Upper lobe of right lung (tissue), 1 donor: ENCODE measurements at regions not wholly inside any gene's neighbourhood (a gene's known extent, or its start where the extent isn't known, plus 50 kb on each side); places are given as distances from the start of the nearest gene placed in this dataset.

ENCODE experiments used
- ATAC-seq: fragments of 200-7000 bp; cut with Tn5 transposase; one replicate; pipeline ENCODE4 v1.9.1; 2020; ENCODE audit warnings: mild to moderate bottlenecking, moderate library complexity
- DNase-seq: peaks from one replicate; pipeline ENCODE4 v3.0.0-alpha.2; 2020
- H3K27ac ChIP-seq: fragments of 200-600 bp; one replicate; pipeline ENCODE4 v1.8.0; 2022
- H3K27me3 ChIP-seq: fragments of 200-600 bp; one replicate; pipeline ENCODE4 v1.8.0; 2022; ENCODE audit warnings: mild to moderate bottlenecking
- H3K36me3 ChIP-seq: fragments of 200-600 bp; one replicate; pipeline ENCODE4 v1.8.0; 2022
- H3K4me1 ChIP-seq: fragments of 200-600 bp; one replicate; pipeline ENCODE4 v1.8.0; 2022
- H3K4me3 ChIP-seq: fragments of 200-600 bp; one replicate; pipeline ENCODE4 v1.8.0; 2022; ENCODE audit warnings: mild to moderate bottlenecking
- H3K9me3 ChIP-seq: fragments of 200-600 bp; one replicate; pipeline ENCODE4 v1.8.0; 2022
- CTCF ChIP-seq: fragments of 200-600 bp; IDR thresholded peaks from one replicate; pipeline ENCODE4 v1.8.0; 2022; ENCODE audit warnings: antibody characterized with exemption
- intact Hi-C: fragments of 100-400 bp; cut with DNase I; formaldehyde crosslinking; loops from one replicate; pipeline ENCODE4 v1.11.0; 2022
- donor health status: DM: no; HTN: yes; CAD: no; lungs with severe emphysema.

- intact Hi-C loops = no loop called here
- Histone ChIP-seq H3K4me3 (no peak overlapping the region), H3K9me3 (no peaks in the 10 kb centered on the region), H3K27ac (no peak overlapping the region), H3K36me3 (no peaks in the 10 kb centered on the region), H3K4me1 (no peaks in the 10 kb centered on the region), H3K27me3 (no peaks in the 10 kb centered on the region)
- ATAC-seq = no peak
- DNase-seq = no peak
- TF ChIP-seq CTCF = no peak
Observed at GRCh38 chr4:133982533-133983224, 218.9 kb downstream of the PABPC4L start.

GRCh38 chr4:133981327-133981726 lies 220.3 kb downstream of the PABPC4L start:
- Histone ChIP-seq H3K4me3 (no peak overlapping the region), H3K36me3 (no peaks in the 10 kb centered on the region), H3K27me3 (no peaks in the 10 kb centered on the region), H3K27ac (no peak overlapping the region), H3K4me1 (no peaks in the 10 kb centered on the region), H3K9me3 (no peaks in the 10 kb centered on the region)
- no peak for DNase-seq
- TF ChIP-seq CTCF = no peak
- intact Hi-C loops = no loop called here
- no peak for ATAC-seq

- Histone ChIP-seq H3K4me1 (no peaks in the 10 kb centered on the region), H3K27me3 (no peaks in the 10 kb centered on the region), H3K27ac (no peak overlapping the region), H3K36me3 (no peaks in the 10 kb centered on the region), H3K9me3 (no peaks in the 10 kb centered on the region), H3K4me3 (no peak overlapping the region)
- intact Hi-C loops = no loop called here
- DNase-seq = no peak
- TF ChIP-seq CTCF = no peak
- ATAC-seq = no peak
Observed at GRCh38 chr4:133972586-133972985, 229.0 kb downstream of the PABPC4L start.

GRCh38 chr4:133969202-133969848 lies 232.3 kb downstream of the PABPC4L start:
- TF ChIP-seq CTCF = no peak
- ATAC-seq = no peak

GRCh38 chr4:133968174-133968573 lies 233.4 kb downstream of the PABPC4L start:
- TF ChIP-seq CTCF = no peak
- H3K36me3 ChIP-seq = no peaks in the 10 kb centered on the region
- ATAC-seq = no peak
- no peaks in the 10 kb centered on the region for H3K27me3 ChIP-seq
- no peaks in the 10 kb centered on the region for H3K4me1 ChIP-seq
- H3K27ac ChIP-seq = no peak overlapping the region
- H3K4me3 ChIP-seq = no peak overlapping the region
- intact Hi-C loops = no loop called here
- no peak for DNase-seq
- H3K9me3 ChIP-seq = peaks cover 16% of the 10 kb centered on the region

More at GRCh38 chr4:133969202-133969848, 232.3 kb downstream of the PABPC4L start:
- no peak overlapping the region for H3K4me3 ChIP-seq
- H3K27ac ChIP-seq = no peak overlapping the region
- intact Hi-C loops = no loop called here
- no peaks in the 10 kb centered on the region for H3K27me3 ChIP-seq
- no peak for DNase-seq
- no peaks in the 10 kb centered on the region for H3K36me3 ChIP-seq
- H3K9me3 ChIP-seq = peaks cover 10% of the 10 kb centered on the region
- H3K4me1 ChIP-seq = no peaks in the 10 kb centered on the region
